ENCODE measurements at regions not wholly inside any gene's neighbourhood (a gene's known extent, or its start where the extent isn't known, plus 50 kb on each side); places are given as distances from the start of the nearest gene placed in this dataset.

DNA sequence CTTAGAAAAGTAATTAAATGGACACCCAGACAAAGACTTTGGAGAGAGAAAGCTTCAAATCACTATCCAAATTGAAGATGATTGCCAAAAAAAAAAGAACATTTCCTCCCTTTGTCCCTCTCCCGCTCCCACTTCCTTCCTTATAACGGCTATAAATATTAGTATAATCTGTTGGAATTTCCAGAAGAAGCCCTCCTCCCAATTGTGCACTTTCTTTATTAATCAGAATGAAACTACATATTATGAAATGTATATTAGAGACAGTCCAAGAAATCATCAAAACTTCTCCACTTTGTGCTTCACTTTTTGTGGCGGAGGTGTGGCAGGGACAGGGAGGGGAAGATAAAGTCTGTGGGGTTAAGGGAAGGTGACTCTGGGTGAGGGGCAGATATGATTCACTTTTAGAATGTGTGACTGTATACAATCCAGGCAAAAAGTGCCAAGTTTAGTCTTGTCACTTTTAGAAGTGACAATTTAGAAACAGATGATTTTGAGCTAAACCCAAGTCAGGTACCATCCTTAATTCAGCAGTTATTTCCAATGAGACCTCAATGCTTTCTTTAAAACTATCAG, 195.0 kb upstream of the MARCKS start (continued):
- TF ChIP-seq, protein P1, sequence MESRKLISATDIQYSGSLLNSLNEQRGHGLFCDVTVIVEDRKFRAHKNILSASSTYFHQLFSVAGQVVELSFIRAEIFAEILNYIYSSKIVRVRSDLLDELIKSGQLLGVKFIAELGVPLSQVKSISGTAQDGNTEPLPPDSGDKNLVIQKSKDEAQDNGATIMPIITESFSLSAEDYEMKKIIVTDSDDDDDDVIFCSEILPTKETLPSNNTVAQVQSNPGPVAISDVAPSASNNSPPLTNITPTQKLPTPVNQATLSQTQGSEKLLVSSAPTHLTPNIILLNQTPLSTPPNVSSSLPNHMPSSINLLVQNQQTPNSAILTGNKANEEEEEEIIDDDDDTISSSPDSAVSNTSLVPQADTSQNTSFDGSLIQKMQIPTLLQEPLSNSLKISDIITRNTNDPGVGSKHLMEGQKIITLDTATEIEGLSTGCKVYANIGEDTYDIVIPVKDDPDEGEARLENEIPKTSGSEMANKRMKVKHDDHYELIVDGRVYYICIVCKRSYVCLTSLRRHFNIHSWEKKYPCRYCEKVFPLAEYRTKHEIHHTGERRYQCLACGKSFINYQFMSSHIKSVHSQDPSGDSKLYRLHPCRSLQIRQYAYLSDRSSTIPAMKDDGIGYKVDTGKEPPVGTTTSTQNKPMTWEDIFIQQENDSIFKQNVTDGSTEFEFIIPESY (IDR thresholded peaks at IDR 0.05) = no peak

DNA sequence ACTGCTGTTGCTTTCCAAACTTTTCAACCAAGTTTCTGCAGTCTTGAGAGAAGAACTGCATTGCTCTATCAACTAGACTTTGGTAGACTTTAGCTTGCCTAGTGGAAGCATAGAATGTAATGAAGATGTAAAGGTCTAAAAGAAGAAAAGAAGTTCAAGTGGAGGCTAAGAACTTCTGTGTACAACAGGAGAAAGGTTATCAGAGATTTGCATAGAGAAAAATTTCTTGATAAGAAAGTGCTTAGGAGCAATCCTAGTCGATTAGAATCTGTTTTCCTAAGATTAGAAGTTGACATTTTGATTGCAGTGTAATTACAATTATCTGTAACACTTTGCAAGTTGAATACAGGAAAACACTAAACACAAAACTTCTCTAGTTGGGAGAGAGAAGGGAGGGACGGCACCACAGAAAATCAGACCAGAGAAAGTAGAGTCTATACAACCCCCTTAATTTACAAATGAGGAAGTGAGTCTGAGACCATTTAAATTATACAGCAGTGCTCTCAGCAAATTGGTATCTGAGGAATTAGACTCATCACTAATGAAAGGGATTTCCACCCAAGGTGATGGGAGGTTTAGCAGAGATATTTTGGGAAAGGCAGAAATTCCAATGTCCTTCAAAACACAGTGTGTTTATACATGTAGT, 194.3 kb upstream of the MARCKS start:
- H3K4me1 ChIP-seq (ENCODE audit: control insufficient read depth in 4 of 4, insufficient read depth in 4 of 4, low read length in 3 of 4) = peaks cover 0 to 6% (median 2%) of the 10 kb centered on the region in 4 donors
- no peak overlapping the region for H3K4me3 ChIP-seq (ENCODE audit: low read depth in 1 of 3, low read length in 3 of 3)
- no peak overlapping the region for H3K27ac ChIP-seq (ENCODE audit: low read depth in 1 of 2, low read length in 2 of 2)
- no peaks in the 10 kb centered on the region for H3K27me3 ChIP-seq (ENCODE audit: control insufficient read depth in 4 of 4, insufficient read depth in 4 of 4, low read length in 3 of 4)
- 45% methylated on average over 2 of the region's 2 CpGs for WGBS
- H3K36me3 ChIP-seq (ENCODE audit: control insufficient read depth in 4 of 4, insufficient read depth in 3 of 4, low read depth in 1 of 4, low read length in 3 of 4) = no peaks in the 10 kb centered on the region
- H3K9ac ChIP-seq (ENCODE audit: low read depth in 1 of 2, low read length in 2 of 2) = no peak overlapping the region
- no peak for DNase-seq (ENCODE audit: low spot score)
- TF ChIP-seq GABPA (IDR thresholded peaks at IDR 0.05 in 1 of 2, conservative IDR thresholded peaks at IDR 0.05 in 1 of 2) (no peak), EGR1 (IDR thresholded peaks at IDR 0.05; ENCODE audit: low read depth in 2 of 2) (no peak), FOXA2 (IDR thresholded peaks at IDR 0.05) (no peak), FOXA1 (IDR thresholded peaks at IDR 0.05) (no peak), RXRA (IDR thresholded peaks at IDR 0.05) (no peak), YY1 (IDR thresholded peaks at IDR 0.05) (no peak), HNF4A (conservative IDR thresholded peaks at IDR 0.05) (no peak)
- no peaks in the 10 kb centered on the region for H3K9me3 ChIP-seq (ENCODE audit: control insufficient read depth in 4 of 4, low read length in 3 of 4)

DNA sequence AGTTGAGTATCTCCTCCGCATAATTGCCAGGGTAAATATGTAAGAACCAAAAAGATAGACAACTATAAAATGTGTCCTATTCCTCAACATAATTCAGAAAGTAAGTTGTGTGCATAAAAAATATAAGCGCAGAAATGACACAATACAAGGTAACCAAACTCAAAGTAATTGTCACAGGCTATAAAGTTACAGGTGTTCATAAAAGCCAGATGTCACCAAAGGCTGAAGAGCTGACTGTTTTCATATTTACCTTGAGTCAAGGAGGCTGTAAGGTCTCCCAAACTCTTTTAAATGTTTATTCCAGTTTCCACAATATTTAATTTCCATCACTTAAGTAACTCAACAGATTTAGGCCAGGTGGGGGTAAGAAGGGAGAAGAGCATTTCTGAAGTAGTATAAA, 192.2 kb upstream of the MARCKS start:
- 92% methylated on average over 2 of the region's 2 CpGs for WGBS
- H3K27me3 ChIP-seq (ENCODE audit: control insufficient read depth in 4 of 4, insufficient read depth in 4 of 4, low read length in 3 of 4) = no peaks in the 10 kb centered on the region
- peaks cover 0 to 4% (median 2%) of the 10 kb centered on the region in 4 donors for H3K4me1 ChIP-seq (ENCODE audit: control insufficient read depth in 4 of 4, insufficient read depth in 4 of 4, low read length in 3 of 4)
- no peak overlapping the region for H3K27ac ChIP-seq (ENCODE audit: low read depth in 1 of 2, low read length in 2 of 2)
- H3K4me3 ChIP-seq (ENCODE audit: low read depth in 1 of 3, low read length in 3 of 3) = no peak overlapping the region
- TF ChIP-seq, protein P2, sequence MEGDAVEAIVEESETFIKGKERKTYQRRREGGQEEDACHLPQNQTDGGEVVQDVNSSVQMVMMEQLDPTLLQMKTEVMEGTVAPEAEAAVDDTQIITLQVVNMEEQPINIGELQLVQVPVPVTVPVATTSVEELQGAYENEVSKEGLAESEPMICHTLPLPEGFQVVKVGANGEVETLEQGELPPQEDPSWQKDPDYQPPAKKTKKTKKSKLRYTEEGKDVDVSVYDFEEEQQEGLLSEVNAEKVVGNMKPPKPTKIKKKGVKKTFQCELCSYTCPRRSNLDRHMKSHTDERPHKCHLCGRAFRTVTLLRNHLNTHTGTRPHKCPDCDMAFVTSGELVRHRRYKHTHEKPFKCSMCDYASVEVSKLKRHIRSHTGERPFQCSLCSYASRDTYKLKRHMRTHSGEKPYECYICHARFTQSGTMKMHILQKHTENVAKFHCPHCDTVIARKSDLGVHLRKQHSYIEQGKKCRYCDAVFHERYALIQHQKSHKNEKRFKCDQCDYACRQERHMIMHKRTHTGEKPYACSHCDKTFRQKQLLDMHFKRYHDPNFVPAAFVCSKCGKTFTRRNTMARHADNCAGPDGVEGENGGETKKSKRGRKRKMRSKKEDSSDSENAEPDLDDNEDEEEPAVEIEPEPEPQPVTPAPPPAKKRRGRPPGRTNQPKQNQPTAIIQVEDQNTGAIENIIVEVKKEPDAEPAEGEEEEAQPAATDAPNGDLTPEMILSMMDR (IDR thresholded peaks at IDR 0.05; ENCODE audit: low read depth, low read length, missing input control) = no peak
- no peak for TF ChIP-seq FOXA2 (IDR thresholded peaks at IDR 0.05)
- no peak for TF ChIP-seq EGR1 (IDR thresholded peaks at IDR 0.05; ENCODE audit: low read depth in 2 of 2)
- no peak for TF ChIP-seq SP1 (IDR thresholded peaks at IDR 0.05)
- TF ChIP-seq, protein P3, sequence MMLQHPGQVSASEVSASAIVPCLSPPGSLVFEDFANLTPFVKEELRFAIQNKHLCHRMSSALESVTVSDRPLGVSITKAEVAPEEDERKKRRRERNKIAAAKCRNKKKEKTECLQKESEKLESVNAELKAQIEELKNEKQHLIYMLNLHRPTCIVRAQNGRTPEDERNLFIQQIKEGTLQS (IDR thresholded peaks at IDR 0.05) = no peak
- TF ChIP-seq HNF4A (conservative IDR thresholded peaks at IDR 0.05) = no peak
- no peak for TF ChIP-seq RAD21 (IDR thresholded peaks at IDR 0.05)
- TF ChIP-seq FOXA1 (IDR thresholded peaks at IDR 0.05) = no peak
- TF ChIP-seq, protein P4, sequence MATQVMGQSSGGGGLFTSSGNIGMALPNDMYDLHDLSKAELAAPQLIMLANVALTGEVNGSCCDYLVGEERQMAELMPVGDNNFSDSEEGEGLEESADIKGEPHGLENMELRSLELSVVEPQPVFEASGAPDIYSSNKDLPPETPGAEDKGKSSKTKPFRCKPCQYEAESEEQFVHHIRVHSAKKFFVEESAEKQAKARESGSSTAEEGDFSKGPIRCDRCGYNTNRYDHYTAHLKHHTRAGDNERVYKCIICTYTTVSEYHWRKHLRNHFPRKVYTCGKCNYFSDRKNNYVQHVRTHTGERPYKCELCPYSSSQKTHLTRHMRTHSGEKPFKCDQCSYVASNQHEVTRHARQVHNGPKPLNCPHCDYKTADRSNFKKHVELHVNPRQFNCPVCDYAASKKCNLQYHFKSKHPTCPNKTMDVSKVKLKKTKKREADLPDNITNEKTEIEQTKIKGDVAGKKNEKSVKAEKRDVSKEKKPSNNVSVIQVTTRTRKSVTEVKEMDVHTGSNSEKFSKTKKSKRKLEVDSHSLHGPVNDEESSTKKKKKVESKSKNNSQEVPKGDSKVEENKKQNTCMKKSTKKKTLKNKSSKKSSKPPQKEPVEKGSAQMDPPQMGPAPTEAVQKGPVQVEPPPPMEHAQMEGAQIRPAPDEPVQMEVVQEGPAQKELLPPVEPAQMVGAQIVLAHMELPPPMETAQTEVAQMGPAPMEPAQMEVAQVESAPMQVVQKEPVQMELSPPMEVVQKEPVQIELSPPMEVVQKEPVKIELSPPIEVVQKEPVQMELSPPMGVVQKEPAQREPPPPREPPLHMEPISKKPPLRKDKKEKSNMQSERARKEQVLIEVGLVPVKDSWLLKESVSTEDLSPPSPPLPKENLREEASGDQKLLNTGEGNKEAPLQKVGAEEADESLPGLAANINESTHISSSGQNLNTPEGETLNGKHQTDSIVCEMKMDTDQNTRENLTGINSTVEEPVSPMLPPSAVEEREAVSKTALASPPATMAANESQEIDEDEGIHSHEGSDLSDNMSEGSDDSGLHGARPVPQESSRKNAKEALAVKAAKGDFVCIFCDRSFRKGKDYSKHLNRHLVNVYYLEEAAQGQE (IDR thresholded peaks at IDR 0.05) = no peak
- no peak for TF ChIP-seq YY1 (IDR thresholded peaks at IDR 0.05)
- TF ChIP-seq HNF4G (IDR thresholded peaks at IDR 0.05) = no peak
- TF ChIP-seq, protein P5, sequence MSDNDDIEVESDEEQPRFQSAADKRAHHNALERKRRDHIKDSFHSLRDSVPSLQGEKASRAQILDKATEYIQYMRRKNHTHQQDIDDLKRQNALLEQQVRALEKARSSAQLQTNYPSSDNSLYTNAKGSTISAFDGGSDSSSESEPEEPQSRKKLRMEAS (IDR thresholded peaks at IDR 0.05) = no peak
- TF ChIP-seq NR2F2 (IDR thresholded peaks at IDR 0.05) = no peak
- no peak for TF ChIP-seq GABPA (IDR thresholded peaks at IDR 0.05 in 1 of 2, conservative IDR thresholded peaks at IDR 0.05 in 1 of 2)
- no peaks in the 10 kb centered on the region for H3K9me3 ChIP-seq (ENCODE audit: control insufficient read depth in 4 of 4, low read length in 3 of 4)
- no peaks in the 10 kb centered on the region for H3K36me3 ChIP-seq (ENCODE audit: control insufficient read depth in 4 of 4, insufficient read depth in 3 of 4, low read depth in 1 of 4, low read length in 3 of 4)
- DNase-seq (ENCODE audit: low spot score) = no peak
- no peak overlapping the region for H3K9ac ChIP-seq (ENCODE audit: low read depth in 1 of 2, low read length in 2 of 2)
